ENCODE measurements at regions not wholly inside any gene's neighbourhood (a gene's known extent, or its start where the extent isn't known, plus 50 kb on each side); places are given as distances from the start of the nearest gene placed in this dataset.

GRCh38 chr3:184659797-184660301 is 52.0 kb downstream of the MAGEF1 start:
- peak; percentile 44 to 56 for DNase-seq

GRCh38 chr3:184658223-184658928 is 53.5 kb downstream of the MAGEF1 start:
- no peak for DNase-seq

GRCh38 chr3:184656829-184657681 is 54.8 kb downstream of the MAGEF1 start:
- DNase-seq = no peak

- no peak for DNase-seq
Measured at GRCh38 chr3:184656458-184656828, 55.4 kb downstream of the MAGEF1 start.

- no peak for DNase-seq
Measured at GRCh38 chr3:184655597-184655996, 56.3 kb downstream of the MAGEF1 start.

GRCh38 chr3:184654375-184654774 is 57.5 kb downstream of the MAGEF1 start:
- no peak for DNase-seq

GRCh38 chr3:184652465-184652864 is 59.4 kb downstream of the MAGEF1 start:
- no peak for DNase-seq

GRCh38 chr3:184651904-184652303 is 60.0 kb downstream of the MAGEF1 start:
- DNase-seq = no peak

GRCh38 chr3:184648636-184649035 is 63.2 kb downstream of the MAGEF1 start:
- DNase-seq = no peak

- DNase-seq = no peak
Measured at GRCh38 chr3:184647405-184647936, 64.4 kb downstream of the MAGEF1 start.

- DNase-seq = no peak
Measured at GRCh38 chr3:184645336-184645735, 66.5 kb downstream of the MAGEF1 start.

GRCh38 chr3:184643442-184643841 is 68.4 kb downstream of the MAGEF1 start:
- DNase-seq = no peak

- peak; percentile 46 to 63 for DNase-seq
Measured at GRCh38 chr3:184642631-184643285, 69.1 kb downstream of the MAGEF1 start.

GRCh38 chr3:184641430-184641829 is 70.4 kb downstream of the MAGEF1 start:
- no peak for DNase-seq

- peak; percentile 59 to 82 for DNase-seq
Measured at GRCh38 chr3:184639351-184639750, 72.5 kb downstream of the MAGEF1 start.

- no peak for DNase-seq
Measured at GRCh38 chr3:184637705-184638104, 74.2 kb downstream of the MAGEF1 start.

- no peak for DNase-seq
Measured at GRCh38 chr3:184636741-184637316, 75.0 kb downstream of the MAGEF1 start.

GRCh38 chr3:184635774-184636173 is 74.2 kb downstream of the EPHB3 start:
- no peak for DNase-seq

- peak in 1 of 2 experiments; percentile 34 for DNase-seq
Measured at GRCh38 chr3:184635126-184635525, 73.5 kb downstream of the EPHB3 start.

- no peak for DNase-seq
Measured at GRCh38 chr3:184633237-184633579, 71.6 kb downstream of the EPHB3 start.

GRCh38 chr3:184632551-184633236 is 71.1 kb downstream of the EPHB3 start:
- no peak for DNase-seq
